ENCODE measurements at regions not wholly inside any gene's neighbourhood (a gene's known extent, or its start where the extent isn't known, plus 50 kb on each side); places are given as distances from the start of the nearest gene placed in this dataset.
"Not testable (repeated sequence)": the region's sequence is repeated elsewhere in the genome, so short reads cannot be mapped to it uniquely, and the experiment has no call there.

DNA sequence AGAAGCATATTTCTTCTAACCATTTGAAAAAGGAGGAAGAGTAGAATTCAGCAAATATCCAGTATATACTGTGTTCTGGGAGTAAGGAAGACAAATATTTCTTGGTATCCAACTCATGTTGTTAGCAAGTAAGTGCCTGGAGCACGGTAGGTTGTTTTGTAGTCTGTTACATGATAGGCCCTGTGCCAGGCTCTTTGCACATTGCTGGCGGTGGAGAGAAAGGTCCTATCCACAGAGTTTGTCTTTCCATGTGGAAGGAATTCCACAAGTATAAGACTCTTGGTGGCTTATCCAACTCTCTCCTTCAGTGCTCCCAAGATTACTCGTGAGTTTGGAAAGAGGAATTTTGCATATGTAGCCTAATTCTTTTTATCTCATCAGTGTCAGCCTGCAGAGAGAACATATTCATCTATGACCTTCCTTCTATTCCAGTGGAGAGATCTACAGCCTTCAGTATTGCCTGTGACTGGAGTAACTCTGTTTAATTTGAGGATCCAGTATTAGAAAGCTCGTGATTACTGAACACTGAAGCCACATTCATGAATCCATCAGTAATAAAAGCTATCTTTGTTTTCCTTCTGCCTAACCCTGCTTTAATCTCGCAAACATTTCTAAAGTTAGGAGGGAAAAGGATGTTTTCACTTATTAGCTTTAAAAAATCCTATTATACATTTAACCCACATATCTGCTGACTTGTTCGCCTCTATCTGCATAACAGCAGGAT is 183.9 kb upstream of the CSNK1A1L start:
- no peak overlapping the region for H3K9ac ChIP-seq (ENCODE audit: low read length in 3 of 3)
- no peaks in the 10 kb centered on the region for H3K9me3 ChIP-seq (ENCODE audit: control insufficient read depth in 2 of 3, insufficient read depth in 1 of 3, low read length in 3 of 3)
- intact Hi-C loops (cut with DNase I), result no loop called here
- no peak overlapping the region for H3K4me3 ChIP-seq (ENCODE audit: low read length in 3 of 3)
- H3K27me3 ChIP-seq (ENCODE audit: control insufficient read depth, insufficient read depth, low read length), result no peaks in the 10 kb centered on the region
- H3K27ac ChIP-seq (ENCODE audit: low read depth in 2 of 2, low read length in 2 of 2), result no peak overlapping the region
- no peak for TF ChIP-seq CTCF (IDR thresholded peaks at IDR 0.05; ENCODE audit: borderline replicate concordance, extremely low read depth, insufficient read depth)
- H3K4me1 ChIP-seq (ENCODE audit: control insufficient read depth in 2 of 3, insufficient read depth in 2 of 3, low read depth in 1 of 3, low read length in 3 of 3), result no peaks in the 10 kb centered on the region
- DNase-seq (no peak), FAIRE-seq (no peak)
- no peaks in the 10 kb centered on the region for H3K36me3 ChIP-seq (ENCODE audit: control insufficient read depth in 2 of 3, insufficient read depth in 3 of 3, low read length in 3 of 3)

GRCh38 chr13:37288057-37288720 is 182.7 kb upstream of the CSNK1A1L start:
- FAIRE-seq, result no peak
- no peaks in the 10 kb centered on the region for H3K36me3 ChIP-seq (ENCODE audit: control insufficient read depth in 2 of 3, insufficient read depth in 3 of 3, low read length in 3 of 3)
- H3K4me1 ChIP-seq (ENCODE audit: control insufficient read depth in 2 of 3, insufficient read depth in 2 of 3, low read depth in 1 of 3, low read length in 3 of 3), result no peaks in the 10 kb centered on the region
- H3K27me3 ChIP-seq (ENCODE audit: control insufficient read depth, insufficient read depth, low read length), result no peaks in the 10 kb centered on the region
- intact Hi-C loops (cut with DNase I), result no loop called here
- TF ChIP-seq CTCF (IDR thresholded peaks at IDR 0.05; ENCODE audit: borderline replicate concordance, extremely low read depth, insufficient read depth), result no peak
- H3K27ac ChIP-seq (ENCODE audit: low read depth in 2 of 2, low read length in 2 of 2), result no peak overlapping the region
- no peak overlapping the region for H3K9ac ChIP-seq (ENCODE audit: low read length in 3 of 3)
- DNase-seq, result no peak
- H3K9me3 ChIP-seq (ENCODE audit: control insufficient read depth in 2 of 3, insufficient read depth in 1 of 3, low read length in 3 of 3), result no peaks in the 10 kb centered on the region
- no peak overlapping the region for H3K4me3 ChIP-seq (ENCODE audit: low read length in 3 of 3)

- intact Hi-C loops (cut with DNase I); H3K4me3 ChIP-seq (ENCODE audit: low read length in 3 of 3); H3K27ac ChIP-seq (ENCODE audit: low read depth in 2 of 2, low read length in 2 of 2); H3K9ac ChIP-seq (ENCODE audit: low read length in 3 of 3); H3K27me3 ChIP-seq (ENCODE audit: control insufficient read depth, insufficient read depth, low read length); DNase-seq; H3K4me1 ChIP-seq (ENCODE audit: control insufficient read depth in 2 of 3, insufficient read depth in 2 of 3, low read depth in 1 of 3, low read length in 3 of 3); H3K36me3 ChIP-seq (ENCODE audit: control insufficient read depth in 2 of 3, insufficient read depth in 3 of 3, low read length in 3 of 3); H3K9me3 ChIP-seq (ENCODE audit: control insufficient read depth in 2 of 3, insufficient read depth in 1 of 3, low read length in 3 of 3); FAIRE-seq: not testable (repeated sequence)
These were observed 174.8 kb upstream of the CSNK1A1L start for GRCh38 chr13:37280231-37280630.

- Histone ChIP-seq H3K27me3 (ENCODE audit: control insufficient read depth, insufficient read depth, low read length) (no peaks in the 10 kb centered on the region), H3K36me3 (ENCODE audit: control insufficient read depth in 2 of 3, insufficient read depth in 3 of 3, low read length in 3 of 3) (no peaks in the 10 kb centered on the region), H3K27ac (ENCODE audit: low read depth in 2 of 2, low read length in 2 of 2) (no peak overlapping the region), H3K9me3 (ENCODE audit: control insufficient read depth in 2 of 3, insufficient read depth in 1 of 3, low read length in 3 of 3) (no peaks in the 10 kb centered on the region), H3K9ac (ENCODE audit: low read length in 3 of 3) (no peak overlapping the region), H3K4me1 (ENCODE audit: control insufficient read depth in 2 of 3, insufficient read depth in 2 of 3, low read depth in 1 of 3, low read length in 3 of 3) (no peaks in the 10 kb centered on the region), H3K4me3 (ENCODE audit: low read length in 3 of 3) (no peak overlapping the region)
- no peak for TF ChIP-seq CTCF (IDR thresholded peaks at IDR 0.05; ENCODE audit: borderline replicate concordance, extremely low read depth, insufficient read depth)
- no peak for FAIRE-seq
- intact Hi-C loops (cut with DNase I), result no loop called here
- no peak for DNase-seq
These were observed 172.1 kb upstream of the CSNK1A1L start for GRCh38 chr13:37277435-37278144.
